ENCODE measurements at regions not wholly inside any gene's neighbourhood (a gene's known extent, or its start where the extent isn't known, plus 50 kb on each side); places are given as distances from the start of the nearest gene placed in this dataset.

GRCh38 chr10:131775833-131776232, 125.0 kb upstream of the PPP2R2D start:
- Histone ChIP-seq H3K9me3 (no peaks in the 10 kb centered on the region), H3K36me3 (no peaks in the 10 kb centered on the region), H3K27me3 (no peaks in the 10 kb centered on the region), H3K4me3 (ENCODE audit: low read depth, low read length) (no peak overlapping the region), H3K4me1 (no peaks in the 10 kb centered on the region)
- DNase-seq, result no peak
- TF ChIP-seq CTCF (IDR thresholded peaks at IDR 0.05; ENCODE audit: low read depth, low read length), result no peak

GRCh38 chr10:131776496-131776895, 124.3 kb upstream of the PPP2R2D start:
- Histone ChIP-seq H3K4me1 (no peaks in the 10 kb centered on the region), H3K27me3 (no peaks in the 10 kb centered on the region), H3K9me3 (no peaks in the 10 kb centered on the region), H3K4me3 (ENCODE audit: low read depth, low read length) (no peak overlapping the region), H3K36me3 (no peaks in the 10 kb centered on the region)
- no peak for DNase-seq
- no peak for TF ChIP-seq CTCF (IDR thresholded peaks at IDR 0.05; ENCODE audit: low read depth, low read length)

GRCh38 chr10:131777162-131777561, 123.6 kb upstream of the PPP2R2D start:
- H3K27me3 ChIP-seq, result no peaks in the 10 kb centered on the region
- H3K4me1 ChIP-seq, result no peaks in the 10 kb centered on the region
- no peak overlapping the region for H3K4me3 ChIP-seq (ENCODE audit: low read depth, low read length)
- H3K36me3 ChIP-seq, result no peaks in the 10 kb centered on the region
- DNase-seq, result no peak
- TF ChIP-seq CTCF (IDR thresholded peaks at IDR 0.05; ENCODE audit: low read depth, low read length), result no peak
- no peaks in the 10 kb centered on the region for H3K9me3 ChIP-seq

- DNase-seq, result no peak
- H3K4me3 ChIP-seq (ENCODE audit: low read depth, low read length), result no peak overlapping the region
- TF ChIP-seq CTCF (IDR thresholded peaks at IDR 0.05; ENCODE audit: low read depth, low read length), result no peak
- H3K9me3 ChIP-seq, result no peaks in the 10 kb centered on the region
- no peaks in the 10 kb centered on the region for H3K36me3 ChIP-seq
- H3K4me1 ChIP-seq, result no peaks in the 10 kb centered on the region
- no peaks in the 10 kb centered on the region for H3K27me3 ChIP-seq
These were observed 122.9 kb upstream of the PPP2R2D start for GRCh38 chr10:131777921-131778320.

- DNase-seq, result no peak
- H3K4me1 ChIP-seq, result no peaks in the 10 kb centered on the region
- no peaks in the 10 kb centered on the region for H3K36me3 ChIP-seq
- no peak for TF ChIP-seq CTCF (IDR thresholded peaks at IDR 0.05; ENCODE audit: low read depth, low read length)
- H3K27me3 ChIP-seq, result no peaks in the 10 kb centered on the region
- H3K9me3 ChIP-seq, result no peaks in the 10 kb centered on the region
- no peak overlapping the region for H3K4me3 ChIP-seq (ENCODE audit: low read depth, low read length)
These were observed 122.4 kb upstream of the PPP2R2D start for GRCh38 chr10:131778385-131778784.

- Histone ChIP-seq H3K27me3 (no peaks in the 10 kb centered on the region), H3K4me3 (ENCODE audit: low read depth, low read length) (no peak overlapping the region), H3K4me1 (no peaks in the 10 kb centered on the region), H3K36me3 (no peaks in the 10 kb centered on the region), H3K9me3 (no peaks in the 10 kb centered on the region)
- no peak for TF ChIP-seq CTCF (IDR thresholded peaks at IDR 0.05; ENCODE audit: low read depth, low read length)
- no peak for DNase-seq
These were observed 122.0 kb upstream of the PPP2R2D start for GRCh38 chr10:131778842-131779241.

All from BE2C (cell line).